Stomach (tissue), 8 donors: ENCODE measurements at regions not wholly inside any gene's neighbourhood (a gene's known extent, or its start where the extent isn't known, plus 50 kb on each side); places are given as distances from the start of the nearest gene placed in this dataset.
A peak's percentile ranks its signal among the peaks of the same experiment; 100 is the strongest.

Experiments
- DNase-seq, 2 donors: peaks; one replicate each; pipeline versions ENCODE4 v3.0.0 to v3.0.0-alpha.2; 2013 to 2019
- H3K27ac ChIP-seq, 5 donors: fragments of 200-600 bp in 4 of 5; sonication (generic) in 4 of 5; one replicate each; pipeline ENCODE4 v1.5.1; 2013 to 2019; ENCODE audit warnings: mild to moderate bottlenecking in 1 of 5, moderate library complexity in 1 of 5
- H3K27me3 ChIP-seq, 3 donors: fragments of 200-600 bp; sonication (generic); one replicate each; pipeline ENCODE4 v1.5.1; 2017 to 2019; ENCODE audit warnings: mixed run types in 1 of 3
- H3K36me3 ChIP-seq, 4 donors: fragments of 200-600 bp; sonication (generic); 1 replicate in 3 of 4; 2 replicates in 1 of 4; pipeline ENCODE4 v1.5.1; 2016 to 2019
- H3K4me1 ChIP-seq, 4 donors: fragments of 200-600 bp; sonication (generic); one replicate each; pipeline ENCODE4 v1.5.1; 2016 to 2019
- H3K4me3 ChIP-seq, 4 donors: fragments of 200-600 bp; sonication (generic) in 3 of 4; one replicate each; pipeline ENCODE4 v1.5.1; 2016 to 2019; ENCODE audit warnings: mild to moderate bottlenecking in 1 of 4
- H3K9me3 ChIP-seq, 4 donors: fragments of 200-600 bp; sonication (generic); one replicate each; pipeline ENCODE4 v1.5.1; 2016 to 2019
- EP300 ChIP-seq: sonication (generic); formaldehyde crosslinking; IDR thresholded peaks from one replicate; pipeline ENCODE4 v1.6.1; 2017; ENCODE audit warnings: antibody characterized with exemption
- POLR2A ChIP-seq, 4 donors: fragments of 450-650 bp; IDR thresholded peaks; one replicate each; pipeline ENCODE4 v1.6.1; 2016; ENCODE audit warnings: antibody characterized with exemption in 4 of 4, control low read depth in 2 of 4, mild to moderate bottlenecking in 1 of 4, moderate library complexity in 1 of 4
- POLR2AphosphoS5 ChIP-seq, 3 donors: sonication (generic); formaldehyde crosslinking; IDR thresholded peaks; one replicate each; pipeline ENCODE4 v1.6.1; 2016; ENCODE audit warnings: antibody characterized with exemption in 3 of 3
- WGBS, 5 donors: extraction: QIAGEN DNeasy Blood & Tissue Kit in 3 of 5; methylation state at CpG; one replicate each; pipeline versions ENCODE4 v1.1.5 to v1.1.7; 2013 to 2018; 5-methylcytosine and 5-hydroxymethylcytosine counted together
- intact Hi-C: fragments of 100-400 bp; cut with DNase I; formaldehyde crosslinking; loops from one replicate; pipeline ENCODE4 v1.15.1; 2023; ENCODE audit warnings: low total_unique reads
- TF ChIP-seq, protein P1 (sequence below), 7 experiments: fragments of 450-650 bp in 4 of 7; fragments of 200-600 bp in 3 of 7; sonication (generic) in 3 of 7; IDR thresholded peaks; one replicate each; pipeline ENCODE4 v1.5.1; 2016 to 2019; ENCODE audit warnings: antibody characterized with exemption in 7 of 7, control low read depth in 2 of 7, mild to moderate bottlenecking in 1 of 7
- donor health status: healthy with polysubstance abuse.
- donor health status: Bipolar disorder and iron deficiency.
- donor health status: healthy.

- intact Hi-C loops: no loop called here
- TF ChIP-seq POLR2AphosphoS5 (IDR thresholded peaks at IDR 0.05) (no peak), EP300 (no peak), POLR2A (IDR thresholded peaks at IDR 0.05) (no peak)
- TF ChIP-seq, protein P1, sequence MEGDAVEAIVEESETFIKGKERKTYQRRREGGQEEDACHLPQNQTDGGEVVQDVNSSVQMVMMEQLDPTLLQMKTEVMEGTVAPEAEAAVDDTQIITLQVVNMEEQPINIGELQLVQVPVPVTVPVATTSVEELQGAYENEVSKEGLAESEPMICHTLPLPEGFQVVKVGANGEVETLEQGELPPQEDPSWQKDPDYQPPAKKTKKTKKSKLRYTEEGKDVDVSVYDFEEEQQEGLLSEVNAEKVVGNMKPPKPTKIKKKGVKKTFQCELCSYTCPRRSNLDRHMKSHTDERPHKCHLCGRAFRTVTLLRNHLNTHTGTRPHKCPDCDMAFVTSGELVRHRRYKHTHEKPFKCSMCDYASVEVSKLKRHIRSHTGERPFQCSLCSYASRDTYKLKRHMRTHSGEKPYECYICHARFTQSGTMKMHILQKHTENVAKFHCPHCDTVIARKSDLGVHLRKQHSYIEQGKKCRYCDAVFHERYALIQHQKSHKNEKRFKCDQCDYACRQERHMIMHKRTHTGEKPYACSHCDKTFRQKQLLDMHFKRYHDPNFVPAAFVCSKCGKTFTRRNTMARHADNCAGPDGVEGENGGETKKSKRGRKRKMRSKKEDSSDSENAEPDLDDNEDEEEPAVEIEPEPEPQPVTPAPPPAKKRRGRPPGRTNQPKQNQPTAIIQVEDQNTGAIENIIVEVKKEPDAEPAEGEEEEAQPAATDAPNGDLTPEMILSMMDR (IDR thresholded peaks at IDR 0.05): no peak
- Histone ChIP-seq H3K4me1 (no peaks in the 10 kb centered on the region), H3K4me3 (no peak overlapping the region), H3K27ac (no peak overlapping the region), H3K36me3 (no peaks in the 10 kb centered on the region), H3K9me3 (peaks cover 0 to 25% (median 19%) of the 10 kb centered on the region in 4 donors), H3K27me3 (no peaks in the 10 kb centered on the region)
- no peak for DNase-seq
- WGBS, 5 donors: 84 to 92% (median 89%) methylated on average over 7 to 8 of the region's 8 CpGs
Measured at GRCh38 chr4:187798385-187798784, 197.2 kb upstream of the ZFP42 start.

GRCh38 chr4:187799735-187800134, 195.8 kb upstream of the ZFP42 start:
- WGBS, 5 donors: 72 to 84% (median 79%) methylated on average over 2 of the region's 2 CpGs
- peaks cover 0 to 25% (median 19%) of the 10 kb centered on the region in 4 donors for H3K9me3 ChIP-seq
- H3K27me3 ChIP-seq: no peaks in the 10 kb centered on the region
- H3K4me3 ChIP-seq: no peak overlapping the region
- no peak overlapping the region for H3K27ac ChIP-seq
- DNase-seq: no peak
- no peaks in the 10 kb centered on the region for H3K36me3 ChIP-seq
- no peaks in the 10 kb centered on the region for H3K4me1 ChIP-seq
- TF ChIP-seq POLR2A (IDR thresholded peaks at IDR 0.05) (no peak), POLR2AphosphoS5 (IDR thresholded peaks at IDR 0.05) (no peak), EP300 (no peak)
- TF ChIP-seq, protein P1 (IDR thresholded peaks at IDR 0.05): no peak
- intact Hi-C loops: no loop called here

DNA sequence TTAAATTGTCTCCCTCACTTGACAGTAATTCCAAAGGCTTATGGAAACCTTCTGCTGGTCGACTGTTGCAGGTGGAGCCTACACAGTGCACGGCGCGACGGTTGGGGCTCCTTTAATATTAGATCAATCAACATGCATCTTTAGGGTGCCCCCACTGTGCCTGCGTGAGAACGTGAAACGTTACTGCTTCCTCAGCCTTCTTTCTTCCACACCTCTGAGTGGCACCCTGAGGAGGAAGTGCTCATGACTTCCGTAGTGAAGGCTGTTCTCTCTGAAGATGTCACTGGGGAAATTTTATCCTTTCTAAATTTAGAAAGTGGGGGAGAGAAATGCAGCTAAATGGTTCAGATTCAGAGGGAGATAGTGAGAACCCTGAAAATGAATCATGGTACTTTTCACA, 184.0 kb upstream of the ZFP42 start:
- no peak overlapping the region for H3K4me3 ChIP-seq
- no peaks in the 10 kb centered on the region for H3K9me3 ChIP-seq
- no peak overlapping the region for H3K27ac ChIP-seq
- H3K4me1 ChIP-seq: no peaks in the 10 kb centered on the region
- H3K27me3 ChIP-seq: no peaks in the 10 kb centered on the region
- WGBS, 5 donors: 64 to 72% (median 66%) methylated on average over 9 of the region's 9 CpGs
- DNase-seq: no peak
- intact Hi-C loops: no loop called here
- H3K36me3 ChIP-seq: no peaks in the 10 kb centered on the region
- TF ChIP-seq EP300 (no peak), POLR2AphosphoS5 (IDR thresholded peaks at IDR 0.05) (no peak), POLR2A (IDR thresholded peaks at IDR 0.05) (no peak)
- TF ChIP-seq, protein P1 (IDR thresholded peaks at IDR 0.05): no peak

DNA sequence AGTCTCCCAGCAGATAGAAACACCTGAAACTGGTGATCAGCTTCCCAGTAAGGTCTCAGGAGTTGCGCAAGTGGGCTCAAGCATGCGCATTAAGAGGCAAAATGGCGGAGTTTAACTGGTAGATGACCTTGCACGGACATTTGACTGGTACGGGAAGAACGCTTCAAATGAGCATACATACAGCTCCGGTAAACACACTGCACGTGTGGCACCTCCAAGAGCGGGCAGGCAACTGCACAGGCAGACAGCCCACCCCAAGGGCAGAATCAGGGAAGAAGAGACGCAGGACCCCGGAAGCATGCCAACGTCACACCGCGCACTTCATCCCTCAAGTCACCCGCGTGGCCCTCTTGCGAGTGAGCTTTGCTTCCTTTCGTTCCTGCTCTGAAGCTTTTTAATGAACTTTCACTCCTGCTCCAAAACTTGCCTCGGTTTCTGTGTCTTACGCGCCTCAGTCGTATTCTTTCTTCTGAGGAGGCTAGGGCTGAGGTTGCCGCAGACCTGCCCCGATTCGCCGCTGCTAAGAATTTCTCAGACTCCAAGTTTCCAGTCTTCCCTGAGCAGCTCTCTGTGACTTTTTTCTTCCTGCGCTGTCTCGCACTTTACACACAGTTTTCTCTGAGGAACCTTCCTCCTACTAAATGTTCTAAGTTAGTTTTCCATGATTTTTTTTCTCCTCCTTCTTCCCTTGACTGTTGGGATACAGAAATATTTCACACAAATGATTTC, 180.7 kb upstream of the ZFP42 start:
- peak in 1 of 2 donors; percentile 17 for DNase-seq
- no peaks in the 10 kb centered on the region for H3K4me1 ChIP-seq
- peak overlapping the region in 4 of 5 donors; percentile 31 to 78 (median 50) for H3K27ac ChIP-seq
- TF ChIP-seq, protein P1 (IDR thresholded peaks at IDR 0.05): no peak
- TF ChIP-seq POLR2AphosphoS5 (IDR thresholded peaks at IDR 0.05): no peak
- no peak for TF ChIP-seq POLR2A (IDR thresholded peaks at IDR 0.05)
- WGBS, 5 donors: 66 to 80% (median 73%) methylated on average over 28 of the region's 28 CpGs
- intact Hi-C loops: no loop called here
- H3K36me3 ChIP-seq: no peaks in the 10 kb centered on the region
- no peaks in the 10 kb centered on the region for H3K27me3 ChIP-seq
- H3K9me3 ChIP-seq: no peaks in the 10 kb centered on the region
- peak overlapping the region in 3 of 4 donors; percentile 18 to 29 (median 19) for H3K4me3 ChIP-seq
